GM19239 (cell line): ENCODE measurements at regions not wholly inside any gene's neighbourhood (a gene's known extent, or its start where the extent isn't known, plus 50 kb on each side); places are given as distances from the start of the nearest gene placed in this dataset.

Experiments used
- DNase-seq: peaks from one replicate; pipeline ENCODE4 v3.0.0; 2011; ENCODE audit warnings: low spot score; ENCODE audit not compliant: insufficient read length
- FAIRE-seq: peaks from 2 replicates; lab custom pipeline; 2011; peaks lifted over from hg19 to GRCh38; lab: Jason Lieb, UNC

DNA sequence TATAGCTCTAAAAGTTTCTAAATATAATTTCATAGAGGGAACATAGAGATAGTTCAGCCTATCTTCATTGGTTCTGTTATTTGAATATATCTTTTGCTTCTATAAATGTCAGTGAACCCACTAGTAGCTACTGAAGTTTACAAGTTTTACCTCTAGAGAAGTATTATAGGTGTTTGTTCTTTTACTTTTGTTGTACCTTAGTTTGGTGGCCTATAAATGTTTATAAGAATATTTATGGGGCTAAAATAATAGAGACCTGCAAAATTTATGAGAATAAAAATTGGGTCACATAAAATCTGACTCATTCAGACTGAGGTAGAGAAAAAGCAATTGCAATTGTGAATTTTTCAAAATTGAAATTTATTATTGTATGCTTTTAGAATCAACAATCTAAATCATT, 162.6 kb downstream of the SERPINI1 start:
- FAIRE-seq (no peak), DNase-seq (no peak)

DNA sequence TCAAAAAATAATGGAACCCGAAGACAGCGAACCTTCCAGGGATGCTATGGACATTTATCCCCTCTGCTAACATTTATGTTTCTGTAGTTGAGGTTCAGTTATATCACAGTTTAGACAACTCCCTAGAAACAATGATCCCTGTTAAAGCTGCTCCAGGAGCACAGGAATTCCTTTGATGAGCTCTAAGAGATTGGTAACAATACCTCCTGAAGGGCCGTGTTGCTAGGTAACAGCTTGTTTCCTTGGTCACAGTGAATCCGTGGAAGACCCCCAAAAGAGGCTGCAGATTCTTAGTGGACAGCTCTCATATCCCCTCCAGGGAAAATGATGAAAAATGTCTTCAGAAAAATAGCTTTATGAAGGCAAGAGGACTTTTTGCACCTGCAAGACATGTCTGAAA, 160.2 kb downstream of the SERPINI1 start:
- FAIRE-seq (no peak), DNase-seq (no peak)

DNA sequence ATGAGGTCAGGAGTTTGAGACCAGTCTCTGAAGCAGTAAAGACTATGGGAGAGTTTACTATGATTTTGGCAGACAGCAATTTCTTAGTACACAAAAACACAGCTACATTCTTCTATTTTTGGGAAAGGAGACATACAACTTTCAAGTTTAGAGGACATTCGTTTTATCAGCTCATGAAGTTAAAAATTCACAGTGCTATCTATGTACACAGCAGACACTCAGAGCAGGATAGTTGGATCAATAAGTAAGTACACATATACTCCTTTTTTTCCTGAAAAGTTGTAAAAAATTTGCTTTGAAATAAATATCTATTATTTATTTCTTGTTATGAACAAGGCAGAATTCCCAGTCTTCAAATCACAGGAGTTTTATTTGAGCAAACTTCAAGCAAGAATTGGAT, 159.7 kb downstream of the SERPINI1 start:
- DNase-seq (no peak), FAIRE-seq (no peak)

DNA sequence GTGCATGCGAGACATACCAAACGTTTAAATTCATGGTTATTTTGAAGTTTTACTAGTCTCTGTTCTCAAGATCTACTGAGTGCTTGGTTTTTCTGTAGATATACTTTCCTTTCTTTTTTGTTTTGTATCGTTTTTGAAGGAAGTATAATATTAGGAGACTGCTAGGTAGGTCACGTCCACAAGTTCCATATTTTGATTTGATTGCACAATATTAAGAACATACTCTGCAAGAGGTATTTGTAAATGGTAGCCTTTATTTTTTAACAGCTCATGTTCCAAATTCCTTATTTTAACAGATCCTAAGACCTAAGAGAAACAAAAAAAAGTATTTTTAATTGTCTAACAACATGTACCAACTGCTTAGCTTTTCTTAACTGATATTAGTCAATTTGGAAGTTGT, 156.7 kb downstream of the SERPINI1 start:
- DNase-seq = no peak
- no peak for FAIRE-seq

DNA sequence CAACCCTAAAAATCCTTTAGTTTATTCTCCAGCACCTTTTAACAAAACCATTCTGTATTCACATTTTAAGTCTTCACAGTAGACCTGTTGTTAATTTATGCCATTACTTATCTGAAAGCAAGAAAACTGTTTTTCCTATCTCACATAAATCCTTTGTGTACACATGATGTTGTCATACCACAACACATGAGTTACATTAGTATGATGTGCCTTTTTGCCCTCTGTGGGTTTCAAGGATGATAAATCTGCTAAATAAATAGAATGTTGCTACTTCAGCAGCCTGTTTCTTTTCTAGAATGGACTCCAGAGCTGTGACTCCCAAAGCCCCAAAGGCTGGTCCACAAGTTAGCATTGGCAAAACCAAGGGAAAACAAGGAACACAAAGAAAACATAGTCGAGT, 151.6 kb downstream of the SERPINI1 start:
- DNase-seq (no peak), FAIRE-seq (no peak)

DNA sequence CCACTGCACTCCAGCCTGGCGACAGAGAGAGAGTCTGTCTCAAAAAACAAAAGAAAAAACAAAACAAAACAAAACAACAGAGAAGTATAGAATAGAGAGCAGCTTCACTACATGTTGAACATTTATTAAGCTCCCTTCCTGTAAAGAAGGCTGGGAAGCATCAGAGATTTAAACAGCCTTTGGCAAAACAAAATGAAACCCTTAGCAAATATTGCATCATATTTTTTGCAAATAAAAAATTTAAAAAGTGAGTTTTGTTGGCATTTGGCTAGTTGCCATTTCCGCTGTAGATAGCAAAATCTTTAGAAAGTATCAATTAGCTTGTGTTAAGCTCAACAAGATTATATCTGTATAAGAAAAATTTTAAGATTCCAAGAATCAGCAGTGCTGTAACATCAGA, 151.2 kb downstream of the SERPINI1 start:
- no peak for FAIRE-seq
- no peak for DNase-seq

DNA sequence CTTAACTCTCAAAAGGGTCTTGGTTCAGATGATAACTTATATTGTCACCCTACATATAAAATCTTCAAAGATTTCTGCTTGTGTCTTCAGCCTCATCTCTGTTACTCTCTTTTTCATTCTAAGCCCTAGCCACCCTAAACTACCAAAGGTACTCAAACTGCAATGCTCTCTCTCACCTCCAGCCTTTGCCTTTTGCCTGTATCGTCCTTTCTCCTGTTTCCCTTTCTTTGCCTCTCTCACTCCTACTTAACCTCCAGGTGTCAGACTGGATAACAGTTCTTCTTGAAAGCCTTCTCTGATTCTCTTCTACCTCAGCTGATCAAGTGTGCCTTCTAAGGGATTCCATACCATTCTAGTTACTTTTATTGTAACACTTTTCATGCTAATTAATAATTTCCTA, 149.8 kb downstream of the SERPINI1 start:
- FAIRE-seq = no peak
- no peak for DNase-seq

DNA sequence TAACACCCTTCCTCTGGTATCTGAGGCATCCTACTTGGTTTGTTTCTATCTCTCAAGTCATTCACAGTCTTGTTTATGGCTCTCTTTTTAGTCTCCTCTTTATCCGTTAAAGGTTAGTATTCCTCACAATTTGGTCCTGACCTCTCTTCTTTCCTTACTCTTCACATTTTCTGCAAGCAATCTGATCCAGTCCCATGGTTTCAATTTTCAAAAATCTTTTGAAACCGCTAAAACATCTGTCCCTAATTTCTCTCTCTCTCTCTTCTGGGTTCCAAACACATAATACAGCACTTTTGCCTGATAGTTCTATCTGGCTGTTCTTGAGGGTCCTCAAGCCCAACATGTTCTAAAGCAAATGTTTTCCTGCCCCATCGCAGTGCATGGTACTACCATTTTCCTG, 149.0 kb downstream of the SERPINI1 start:
- FAIRE-seq (no peak), DNase-seq (no peak)

DNA sequence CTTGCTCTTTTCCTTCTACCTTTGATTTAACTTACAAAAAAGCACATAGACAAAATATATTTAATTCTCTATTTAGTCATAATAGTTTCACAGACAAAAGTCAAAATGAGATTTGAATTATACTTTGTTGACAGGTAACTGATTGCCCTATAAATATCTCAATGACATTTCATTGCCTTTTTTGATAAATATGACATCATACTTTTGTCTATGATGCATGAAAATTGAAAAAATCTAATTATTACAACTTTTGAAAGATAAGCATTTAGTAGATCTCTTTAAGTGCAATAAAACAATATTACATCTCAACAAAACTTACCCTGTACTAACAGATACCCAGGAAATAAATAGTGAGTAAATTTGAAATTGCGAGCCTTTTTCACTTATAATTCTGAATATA, 147.9 kb downstream of the SERPINI1 start:
- no peak for FAIRE-seq
- no peak for DNase-seq

DNA sequence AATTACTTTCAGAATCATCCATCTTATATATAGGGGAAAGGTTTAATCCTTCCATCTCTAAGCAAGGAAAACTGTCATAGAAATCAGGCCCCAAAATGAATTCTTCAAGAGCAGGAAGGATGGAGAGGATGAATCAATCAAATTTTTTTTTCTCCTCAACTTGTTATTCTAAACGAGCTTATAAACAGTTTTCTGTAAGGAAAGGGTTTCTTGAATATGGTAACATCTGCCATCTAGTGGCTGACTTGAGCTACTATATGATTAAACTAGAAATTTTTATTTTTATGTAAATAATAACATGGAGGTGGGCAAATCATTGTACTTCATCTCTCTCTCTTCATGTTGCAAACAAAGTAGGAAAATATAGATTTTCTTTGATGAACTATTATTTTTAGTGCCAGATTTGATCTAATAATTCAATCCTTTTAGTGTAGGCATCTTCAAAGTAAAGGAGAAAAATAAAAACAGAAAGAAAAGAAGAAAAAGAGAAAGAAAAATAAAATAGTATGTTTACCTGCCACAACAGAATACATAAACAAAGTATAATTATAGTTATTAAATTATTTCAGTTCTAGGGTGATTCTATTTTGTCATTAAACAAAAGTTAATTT, 146.6 kb downstream of the SERPINI1 start:
- FAIRE-seq = peak; percentile 55
- DNase-seq = peak; percentile 9

DNA sequence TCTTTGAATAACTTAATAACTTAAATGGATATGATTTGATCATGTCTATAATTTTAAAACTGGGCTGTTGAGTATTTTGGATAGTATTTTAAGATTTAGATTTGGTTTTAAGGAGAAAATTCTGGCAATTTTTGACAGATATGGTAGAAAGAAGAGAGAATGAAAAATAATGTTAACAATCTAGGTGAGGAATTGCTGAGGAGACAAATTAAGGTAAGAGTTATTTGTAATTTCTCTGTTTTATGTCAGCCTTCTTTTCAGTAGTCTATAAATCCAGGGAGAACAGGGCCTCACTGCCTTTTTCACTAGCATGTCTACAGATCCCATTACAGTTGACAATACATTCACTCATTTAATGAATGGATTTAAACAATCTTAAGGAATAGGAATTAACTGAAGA, 144.7 kb downstream of the SERPINI1 start:
- DNase-seq = no peak
- no peak for FAIRE-seq

DNA sequence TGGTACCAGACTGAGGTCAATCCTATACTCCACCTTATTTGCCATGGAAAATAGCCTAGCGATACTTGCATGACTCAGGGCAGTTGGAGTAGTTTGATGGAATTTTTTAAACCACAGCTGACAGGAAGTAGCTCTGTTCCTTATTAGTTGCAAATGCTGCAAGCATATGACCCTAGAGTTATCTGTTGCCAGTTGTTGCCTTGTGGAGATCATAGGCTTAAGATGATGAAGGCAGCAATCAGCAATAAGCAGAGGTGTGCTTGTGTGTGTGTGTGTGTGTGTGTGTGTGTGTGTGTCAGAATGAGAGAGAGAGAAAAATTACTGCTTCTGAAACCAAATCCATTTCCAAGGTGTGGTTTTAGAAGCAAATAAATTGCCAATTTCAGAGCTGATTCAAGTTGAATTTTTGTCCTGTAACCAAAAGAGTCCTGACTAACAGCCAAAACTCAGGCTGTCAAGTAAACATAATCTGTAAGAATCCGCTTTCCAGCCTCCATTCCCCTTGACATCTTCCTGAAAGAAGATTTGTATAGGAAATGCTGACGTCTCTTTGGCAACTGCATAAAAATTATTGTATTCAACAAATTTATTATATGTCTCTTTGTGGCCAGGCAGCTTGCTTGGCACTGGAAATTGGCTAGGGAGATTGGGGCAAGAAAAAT, 141.2 kb downstream of the SERPINI1 start:
- no peak for FAIRE-seq

More for the DNA sequence above, 141.2 kb downstream of the SERPINI1 start:
- DNase-seq = no peak
